HG02798 (cell line): ENCODE measurements at regions not wholly inside any gene's neighbourhood (a gene's known extent, or its start where the extent isn't known, plus 50 kb on each side); places are given as distances from the start of the nearest gene placed in this dataset.
"Not testable (repeated sequence)": the region's sequence is repeated elsewhere in the genome, so short reads cannot be mapped to it uniquely, and the experiment has no call there.

Experiments used
- ATAC-seq: cut with Tn5 transposase; IDR thresholded peaks from one replicate; pipeline ENCODE4 v1.9.1; 2021; ENCODE audit warnings: mild to moderate bottlenecking; ENCODE audit not compliant: unreplicated experiment, poor library complexity

- ATAC-seq, result no peak
Observed at GRCh38 chr7:9391984-9392383, 958.6 kb downstream of the NXPH1 start.

GRCh38 chr7:9404386-9404785 is 971.0 kb downstream of the NXPH1 start:
- not testable (repeated sequence) for ATAC-seq

GRCh38 chr7:9407816-9408215 is 974.4 kb downstream of the NXPH1 start:
- no peak for ATAC-seq

- no peak for ATAC-seq
Observed at GRCh38 chr7:9453521-9453920, 1020.1 kb downstream of the NXPH1 start.

- ATAC-seq, result no peak
Observed at GRCh38 chr7:9488555-9488954, 1055.1 kb downstream of the NXPH1 start.

- no peak for ATAC-seq
Observed at GRCh38 chr7:9498303-9498702, 1064.9 kb downstream of the NXPH1 start.

- ATAC-seq, result no peak
Observed at GRCh38 chr7:9502269-9502668, 1068.9 kb downstream of the NXPH1 start.

- ATAC-seq, result no peak
Observed at GRCh38 chr7:9504678-9505077, 1071.3 kb downstream of the NXPH1 start.

- ATAC-seq, result no peak
Observed at GRCh38 chr7:9505516-9505915, 1072.1 kb downstream of the NXPH1 start.

- no peak for ATAC-seq
Observed at GRCh38 chr7:9507290-9507689, 1073.9 kb downstream of the NXPH1 start.

- no peak for ATAC-seq
Observed at GRCh38 chr7:9516662-9517061, 1083.3 kb downstream of the NXPH1 start.

- ATAC-seq, result no peak
Observed at GRCh38 chr7:9523579-9523978, 1090.2 kb downstream of the NXPH1 start.

- not testable (repeated sequence) for ATAC-seq
Observed at GRCh38 chr7:9552431-9552830, 1119.0 kb downstream of the NXPH1 start.

- no peak for ATAC-seq
Observed at GRCh38 chr7:9557853-9558252, 1124.4 kb downstream of the NXPH1 start.

GRCh38 chr7:9575716-9576115 is 1142.3 kb downstream of the NXPH1 start:
- ATAC-seq, result no peak

GRCh38 chr7:9582824-9583223 is 1149.4 kb downstream of the NXPH1 start:
- no peak for ATAC-seq

GRCh38 chr7:9598411-9598810 is 1165.0 kb downstream of the NXPH1 start:
- ATAC-seq, result no peak

GRCh38 chr7:9600974-9601373 is 1167.6 kb downstream of the NXPH1 start:
- ATAC-seq, result no peak

GRCh38 chr7:9603291-9603690 is 1169.9 kb downstream of the NXPH1 start:
- ATAC-seq, result no peak

GRCh38 chr7:9608560-9608959 is 1175.2 kb downstream of the NXPH1 start:
- ATAC-seq, result no peak

- not testable (repeated sequence) for ATAC-seq
Observed at GRCh38 chr7:9620899-9621298, 1187.5 kb downstream of the NXPH1 start.

- not testable (repeated sequence) for ATAC-seq
Observed at GRCh38 chr7:9621306-9621902, 1188.0 kb downstream of the NXPH1 start.

GRCh38 chr7:9621927-9622326 is 1188.5 kb downstream of the NXPH1 start:
- ATAC-seq, result no peak
